DMS 273 (cell line): ENCODE measurements at regions not wholly inside any gene's neighbourhood (a gene's known extent, or its start where the extent isn't known, plus 50 kb on each side); places are given as distances from the start of the nearest gene placed in this dataset.
"Not testable (repeated sequence)": the region's sequence is repeated elsewhere in the genome, so short reads cannot be mapped to it uniquely, and the experiment has no call there.

Experiments
- DNase-seq: peaks from one replicate; lab custom pipeline; 2025; ENCODE audit not compliant: unreplicated experiment; lab: John Stamatoyannopoulos, UW

GRCh38 chr6:66390393-66390792, 683.4 kb upstream of the EYS start:
- no peak for DNase-seq

DNA sequence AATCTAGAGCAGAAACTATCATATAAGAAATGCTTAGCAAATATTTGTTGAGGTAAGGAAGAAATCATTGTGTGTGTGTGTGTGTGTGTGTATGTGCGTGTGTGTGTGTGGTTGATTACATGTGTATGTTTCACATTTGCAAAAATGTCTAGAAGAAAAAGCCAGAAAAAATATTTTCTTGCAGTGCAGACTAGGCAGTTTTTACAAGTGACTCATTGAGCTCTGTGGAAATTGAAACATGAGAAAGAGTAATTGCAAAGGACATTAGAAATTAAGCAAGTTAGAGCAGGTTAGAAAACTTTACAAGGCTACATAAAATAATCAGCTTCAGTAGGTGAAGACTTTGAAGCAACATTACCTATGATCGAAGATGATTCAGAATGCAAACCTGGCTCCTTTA, 669.0 kb upstream of the EYS start:
- DNase-seq, result no peak

- DNase-seq, result no peak
Measured at GRCh38 chr6:66369407-66369806, 662.4 kb upstream of the EYS start.

DNA sequence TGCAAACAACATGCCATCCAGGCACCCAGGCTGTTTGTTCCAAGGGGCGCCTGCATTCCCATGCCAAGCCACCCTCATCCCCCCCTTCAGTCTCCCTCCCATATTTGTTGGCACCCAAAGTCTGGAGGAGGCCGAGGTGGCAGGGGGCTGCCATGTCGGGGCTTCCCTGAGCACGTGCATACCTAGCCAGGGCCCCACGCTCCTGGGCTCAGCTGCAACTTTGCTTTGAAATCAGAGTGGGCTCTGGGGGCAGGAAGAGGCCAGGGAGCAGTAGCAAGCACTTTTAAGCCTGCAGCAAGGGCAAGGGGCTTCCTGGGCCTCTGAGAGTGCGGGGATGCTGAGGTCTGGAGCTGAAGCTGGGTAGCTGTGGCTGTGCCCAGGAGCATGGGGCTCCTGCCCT, 655.9 kb upstream of the EYS start:
- no peak for DNase-seq

- DNase-seq, result no peak
Measured at GRCh38 chr6:66361886-66362285, 654.9 kb upstream of the EYS start.

DNA sequence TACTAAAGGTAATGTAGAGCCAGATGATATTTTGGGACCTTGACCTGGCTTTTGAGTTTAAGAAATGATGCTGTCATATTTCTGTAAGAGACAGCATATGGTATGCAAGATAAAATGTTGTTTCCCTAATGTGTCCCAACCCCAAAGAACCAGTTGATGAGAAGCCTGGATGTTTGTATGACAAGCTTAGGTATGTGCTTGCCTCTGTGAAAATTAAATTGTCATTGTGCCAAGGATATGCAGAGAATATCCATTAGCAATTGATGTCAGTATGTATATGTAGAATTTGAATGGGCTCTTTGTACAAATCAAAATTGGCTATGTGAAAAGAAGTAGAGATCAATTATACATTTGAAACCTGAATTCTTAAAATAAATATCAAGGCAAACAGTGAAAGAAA, 650.8 kb upstream of the EYS start:
- DNase-seq, result no peak

GRCh38 chr6:66355471-66355870, 648.4 kb upstream of the EYS start:
- DNase-seq, result no peak

GRCh38 chr6:66344796-66345195, 637.8 kb upstream of the EYS start:
- DNase-seq, result no peak

DNA sequence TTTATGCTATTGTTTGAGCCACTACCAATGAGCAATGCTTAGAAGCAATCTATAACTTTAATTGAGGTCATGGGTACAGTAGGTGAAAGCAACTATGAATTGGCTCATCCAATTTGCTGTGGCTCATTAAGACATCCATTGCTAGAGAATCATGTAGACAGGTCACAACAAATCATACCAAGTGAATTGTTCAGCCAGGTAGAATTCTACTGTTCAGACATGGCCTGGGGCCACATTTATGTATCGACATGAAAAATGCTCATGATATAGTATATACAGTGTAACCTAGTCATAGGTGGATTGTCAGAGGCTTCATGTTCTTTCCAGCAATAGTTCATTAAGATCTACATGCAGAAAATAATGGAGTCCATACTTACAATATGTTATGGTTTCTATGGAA, 633.7 kb upstream of the EYS start:
- no peak for DNase-seq

DNA sequence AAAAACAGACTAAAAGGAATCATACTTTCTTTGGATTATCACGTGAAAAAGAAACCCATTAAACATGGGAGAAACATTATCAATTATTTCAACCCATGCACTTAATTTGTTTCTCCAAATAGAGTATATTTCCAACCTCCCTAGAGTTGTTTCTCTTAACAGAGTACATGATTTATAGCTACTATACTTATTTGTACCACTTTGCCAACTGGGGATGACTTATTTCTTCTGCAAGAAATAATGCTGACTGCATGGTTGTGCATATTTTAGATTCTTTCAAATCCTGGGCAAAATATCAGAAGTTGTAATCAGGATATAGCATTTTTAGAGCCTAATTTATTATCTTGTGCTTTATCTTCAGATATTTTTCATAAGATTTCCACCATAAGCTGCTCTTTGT, 629.1 kb upstream of the EYS start:
- no peak for DNase-seq

- no peak for DNase-seq
Measured at GRCh38 chr6:66328200-66328599, 621.2 kb upstream of the EYS start.

GRCh38 chr6:66326228-66326627, 619.2 kb upstream of the EYS start:
- DNase-seq, result no peak

DNA sequence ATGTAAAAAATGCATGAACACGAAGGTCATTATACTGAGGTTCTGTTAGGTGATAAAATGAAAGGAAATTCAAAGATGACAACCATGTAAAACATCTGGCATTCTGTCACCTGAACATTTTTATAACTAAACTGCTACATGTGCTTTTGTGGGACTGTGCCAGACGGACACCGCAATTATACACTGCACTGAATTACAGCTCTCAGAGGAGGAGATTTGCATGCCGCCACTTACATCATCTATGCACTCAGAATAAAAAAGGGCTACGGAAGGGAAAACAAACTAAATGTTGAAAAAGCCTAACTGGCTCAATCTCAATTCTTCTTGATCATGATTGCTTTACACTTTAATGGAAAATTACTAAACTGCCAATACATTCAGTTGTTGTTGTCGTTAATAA, 614.0 kb upstream of the EYS start:
- peak; percentile 14 for DNase-seq

- no peak for DNase-seq
Measured at GRCh38 chr6:66307490-66307889, 600.5 kb upstream of the EYS start.

DNA sequence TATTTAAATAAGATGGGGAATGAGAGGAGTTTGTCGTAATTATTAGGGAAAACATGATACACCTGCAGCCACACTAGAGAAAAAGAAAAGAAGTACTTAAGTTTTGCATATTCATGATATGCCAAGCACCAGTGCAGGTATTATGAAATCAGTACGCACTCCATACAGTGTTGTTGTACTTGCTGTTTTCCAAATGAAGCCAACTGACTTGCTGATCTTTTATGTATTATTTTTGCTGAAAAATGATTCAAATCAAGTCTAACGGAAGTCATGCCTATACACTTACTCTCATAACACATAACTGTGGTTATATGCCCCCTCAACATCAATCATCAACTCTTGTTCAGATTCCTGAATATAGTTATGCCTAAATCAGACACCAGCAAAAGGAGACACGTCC, 584.9 kb upstream of the EYS start:
- no peak for DNase-seq

DNA sequence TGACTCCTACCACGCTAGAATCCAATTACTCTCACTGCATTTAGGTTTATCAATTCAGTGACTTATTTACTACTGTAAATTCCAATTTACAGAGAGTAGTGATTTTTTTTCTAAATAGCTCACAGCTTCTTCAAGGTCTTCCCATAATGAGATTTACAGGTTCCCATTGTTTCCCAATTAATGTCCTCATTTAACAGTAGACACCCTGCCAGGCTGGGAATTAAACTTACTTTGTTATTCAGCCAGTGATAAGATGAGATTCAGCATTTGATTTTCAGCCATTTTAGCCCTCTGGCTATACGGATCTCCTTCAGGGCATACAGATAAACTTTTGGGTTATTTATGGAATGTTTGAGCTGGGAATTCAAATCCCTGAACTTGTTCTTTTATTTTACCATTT, 582.9 kb upstream of the EYS start:
- DNase-seq, result no peak

- no peak for DNase-seq
Measured at GRCh38 chr6:66278115-66278514, 571.1 kb upstream of the EYS start.

- DNase-seq, result no peak
Measured at GRCh38 chr6:66277400-66277799, 570.4 kb upstream of the EYS start.

DNA sequence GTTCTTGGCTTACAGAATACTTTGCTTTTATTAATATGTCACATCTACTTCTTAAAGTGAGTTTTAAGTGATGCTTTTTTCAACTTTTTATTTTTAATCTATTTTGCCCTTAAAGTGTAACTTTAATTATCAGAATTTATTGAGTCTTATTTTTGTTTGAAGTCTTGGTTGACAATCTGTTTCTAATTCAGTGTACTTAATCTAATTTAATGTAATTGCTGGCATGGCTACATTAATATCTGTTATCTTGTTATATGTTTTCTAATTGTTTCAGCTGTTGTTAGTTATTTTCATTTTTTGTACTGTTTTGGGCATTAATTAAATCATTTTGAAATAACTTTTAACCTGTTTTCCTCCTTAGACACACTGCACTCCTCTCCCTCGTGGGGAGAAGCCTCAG, 558.7 kb upstream of the EYS start:
- no peak for DNase-seq

- no peak for DNase-seq
Measured at GRCh38 chr6:66264376-66264775, 557.4 kb upstream of the EYS start.

- DNase-seq, result not testable (repeated sequence)
Measured at GRCh38 chr6:66258731-66259487, 551.9 kb upstream of the EYS start.

- no peak for DNase-seq
Measured at GRCh38 chr6:66245231-66245630, 538.2 kb upstream of the EYS start.

GRCh38 chr6:66238851-66239250, 531.8 kb upstream of the EYS start:
- no peak for DNase-seq
